GM12872 (cell line): ENCODE measurements at regions not wholly inside any gene's neighbourhood (a gene's known extent, or its start where the extent isn't known, plus 50 kb on each side); places are given as distances from the start of the nearest gene placed in this dataset.

Source experiments
- CTCF ChIP-seq: IDR thresholded peaks from 3 replicates; pipeline ENCODE4 v1.5.1; 2011; ENCODE audit warnings: low read depth, mild to moderate bottlenecking, low read length, moderate library complexity; ENCODE audit not compliant: insufficient read depth

DNA sequence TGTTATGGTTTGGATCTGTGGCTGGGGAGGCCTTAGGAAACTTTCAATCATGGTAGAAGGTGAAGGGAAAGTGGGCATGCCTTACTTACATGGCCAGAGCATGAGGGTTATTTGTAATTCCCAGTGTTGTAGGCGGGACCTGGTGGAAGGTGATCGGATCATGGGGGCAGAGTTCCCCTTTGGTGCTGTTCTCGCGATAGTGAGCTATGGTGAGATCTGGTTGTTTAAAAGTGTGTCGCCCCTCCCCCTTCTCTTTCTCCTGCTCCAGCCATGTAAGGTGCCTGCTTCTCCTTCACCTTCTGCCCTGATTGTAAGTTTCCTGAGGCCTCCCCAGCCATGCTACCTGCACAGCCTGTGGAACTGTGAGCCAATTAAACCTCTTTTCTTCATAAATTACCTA, 145.8 kb downstream of the TFAP2C start:
- TF ChIP-seq CTCF: no peak

GRCh38 chr20:56776345-56776744, 147.2 kb downstream of the TFAP2C start:
- TF ChIP-seq CTCF: no peak

GRCh38 chr20:56778765-56779195, 149.7 kb downstream of the TFAP2C start:
- no peak for TF ChIP-seq CTCF

DNA sequence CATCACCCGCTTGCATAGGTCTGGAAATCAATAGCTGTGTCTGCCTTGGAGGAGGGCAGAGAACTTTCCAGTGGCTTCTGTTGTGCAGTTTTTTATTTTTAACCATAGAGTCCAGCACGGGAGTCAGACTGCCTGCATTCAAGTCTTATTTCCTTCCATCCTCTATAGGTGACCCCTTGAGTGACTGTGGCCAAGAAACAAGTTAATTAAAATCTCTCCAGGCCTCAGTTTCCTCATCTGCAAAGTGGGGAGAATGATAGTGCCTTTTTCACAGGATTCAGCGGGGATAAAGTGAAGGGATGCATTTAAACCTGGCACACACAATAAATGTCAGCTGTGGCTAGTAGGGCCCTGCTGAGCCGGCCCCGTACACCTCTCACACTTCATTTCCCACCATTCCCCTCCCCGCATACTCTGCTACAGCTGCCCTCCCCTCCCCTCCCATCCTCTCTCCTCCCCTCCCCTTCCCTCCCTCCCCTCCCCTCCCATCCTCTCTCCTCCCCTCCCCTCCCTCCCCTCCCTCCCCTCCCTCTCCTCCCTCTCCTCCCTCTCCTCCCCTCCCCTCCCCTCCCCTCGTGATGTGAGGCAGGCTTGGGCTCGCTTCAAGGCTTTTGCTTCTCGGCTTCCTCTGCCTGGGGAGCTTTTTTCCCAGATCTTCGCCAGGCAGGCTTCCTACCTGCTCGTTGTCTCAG, 150.5 kb downstream of the TFAP2C start:
- TF ChIP-seq CTCF: no peak

GRCh38 chr20:56780266-56780665, 151.2 kb downstream of the TFAP2C start:
- no peak for TF ChIP-seq CTCF

DNA sequence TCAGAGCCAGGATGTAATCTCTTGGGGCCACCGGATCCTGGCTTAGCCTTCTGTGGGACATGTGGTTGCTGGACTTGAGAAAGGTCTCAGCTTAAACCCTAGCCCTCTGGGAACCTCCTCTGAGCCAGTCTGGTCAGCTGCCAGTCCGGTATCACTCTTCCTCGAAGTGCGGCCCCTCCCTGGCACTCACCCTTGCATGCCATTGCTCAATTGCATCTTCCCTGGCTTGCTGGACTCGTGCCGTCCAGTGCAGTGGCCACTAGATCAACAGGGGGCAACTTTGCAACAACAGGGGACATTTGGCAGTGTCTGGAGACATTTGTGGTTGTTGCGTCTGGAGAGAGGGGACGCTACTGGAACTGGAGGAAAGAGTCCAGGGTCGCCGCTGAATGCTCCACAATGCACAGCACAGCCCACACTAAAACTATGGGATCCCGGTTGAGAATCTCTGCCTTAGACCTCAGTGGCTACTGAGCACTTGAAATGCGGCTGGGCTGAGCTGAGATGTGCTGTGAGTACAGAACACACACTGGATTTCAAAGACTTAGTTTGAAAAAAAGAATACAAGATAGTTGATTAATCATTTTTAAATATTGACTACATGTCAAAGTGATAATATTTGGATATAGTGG, 152.1 kb downstream of the TFAP2C start:
- no peak for TF ChIP-seq CTCF

DNA sequence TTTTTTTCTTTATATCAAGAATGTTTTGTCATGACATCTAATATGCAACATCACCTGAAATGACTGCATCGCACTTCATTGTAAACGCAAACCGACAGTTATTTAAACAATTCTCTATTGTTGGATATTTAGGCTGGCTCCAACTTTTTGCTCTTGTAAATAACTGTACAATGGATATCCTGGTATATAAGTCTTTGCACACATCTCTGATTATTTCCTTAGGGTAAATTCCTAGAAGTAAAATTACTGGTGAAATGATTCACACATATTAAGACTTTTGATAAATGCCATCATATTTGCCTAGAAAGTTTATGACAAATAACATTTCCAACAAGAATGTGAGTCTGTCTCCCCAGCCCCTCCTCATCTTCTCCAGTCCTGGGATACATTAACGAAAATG, 154.7 kb downstream of the TFAP2C start:
- no peak for TF ChIP-seq CTCF
